WERI-Rb-1 (cell line): ENCODE measurements at regions not wholly inside any gene's neighbourhood (a gene's known extent, or its start where the extent isn't known, plus 50 kb on each side); places are given as distances from the start of the nearest gene placed in this dataset.

Source experiments
- DNase-seq: peaks from one replicate; pipeline ENCODE4 v3.0.0-alpha.2; 2020
- H3K27ac ChIP-seq: fragments of 250-450 bp; sonication (Bioruptor Pico); 2 replicates; pipeline ENCODE4 v1.5.1; 2020; ENCODE audit warnings: mild to moderate bottlenecking, moderate library complexity
- H3K27me3 ChIP-seq: fragments of 250-450 bp; sonication (Bioruptor Pico); 2 replicates; pipeline ENCODE4 v1.5.1; 2021; ENCODE audit warnings: mild to moderate bottlenecking, low read depth, moderate library complexity; ENCODE audit not compliant: insufficient read depth, severe bottlenecking
- H3K36me3 ChIP-seq: fragments of 250-450 bp; sonication (Bioruptor Pico); 2 replicates; pipeline ENCODE4 v1.5.1; 2020; ENCODE audit warnings: mild to moderate bottlenecking, moderate library complexity
- H3K4me3 ChIP-seq: 2 replicates; pipeline ENCODE4 v1.5.1; 2011; ENCODE audit warnings: low read depth, mild to moderate bottlenecking, control low read depth, low read length
- H3K9me3 ChIP-seq: fragments of 250-450 bp; sonication (Bioruptor Pico); 2 replicates; pipeline ENCODE4 v1.5.1; 2021; ENCODE audit warnings: mild to moderate bottlenecking, moderate library complexity; ENCODE audit not compliant: severe bottlenecking
- TF ChIP-seq, protein P1 (sequence below): IDR thresholded peaks from 2 replicates; pipeline ENCODE4 v1.5.1; 2011; ENCODE audit warnings: low read depth, mild to moderate bottlenecking, control low read depth, inconsistent platforms, low read length

DNA sequence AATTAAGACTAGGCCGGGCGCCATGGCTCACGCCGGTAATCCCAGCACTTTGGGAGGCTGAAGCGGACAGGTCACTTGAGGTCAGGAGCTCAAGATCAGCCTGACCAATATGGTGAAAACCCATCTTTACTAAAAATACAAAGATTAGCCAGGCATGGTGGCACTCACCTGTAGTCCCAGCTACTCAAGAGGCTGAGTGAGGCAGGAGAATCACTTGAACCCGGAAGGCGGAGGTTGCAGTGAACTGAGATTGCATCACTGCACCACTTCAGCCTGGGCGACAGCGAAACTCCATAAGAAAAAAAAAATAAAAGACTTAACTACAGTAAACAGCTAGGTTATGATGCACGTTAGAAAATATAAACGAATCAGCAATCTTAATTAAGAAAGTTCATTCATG lies 216.0 kb upstream of the TEX13C start:
- peaks cover 14% of the 10 kb centered on the region for H3K27me3 ChIP-seq
- TF ChIP-seq, protein P1, sequence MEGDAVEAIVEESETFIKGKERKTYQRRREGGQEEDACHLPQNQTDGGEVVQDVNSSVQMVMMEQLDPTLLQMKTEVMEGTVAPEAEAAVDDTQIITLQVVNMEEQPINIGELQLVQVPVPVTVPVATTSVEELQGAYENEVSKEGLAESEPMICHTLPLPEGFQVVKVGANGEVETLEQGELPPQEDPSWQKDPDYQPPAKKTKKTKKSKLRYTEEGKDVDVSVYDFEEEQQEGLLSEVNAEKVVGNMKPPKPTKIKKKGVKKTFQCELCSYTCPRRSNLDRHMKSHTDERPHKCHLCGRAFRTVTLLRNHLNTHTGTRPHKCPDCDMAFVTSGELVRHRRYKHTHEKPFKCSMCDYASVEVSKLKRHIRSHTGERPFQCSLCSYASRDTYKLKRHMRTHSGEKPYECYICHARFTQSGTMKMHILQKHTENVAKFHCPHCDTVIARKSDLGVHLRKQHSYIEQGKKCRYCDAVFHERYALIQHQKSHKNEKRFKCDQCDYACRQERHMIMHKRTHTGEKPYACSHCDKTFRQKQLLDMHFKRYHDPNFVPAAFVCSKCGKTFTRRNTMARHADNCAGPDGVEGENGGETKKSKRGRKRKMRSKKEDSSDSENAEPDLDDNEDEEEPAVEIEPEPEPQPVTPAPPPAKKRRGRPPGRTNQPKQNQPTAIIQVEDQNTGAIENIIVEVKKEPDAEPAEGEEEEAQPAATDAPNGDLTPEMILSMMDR: no peak
- H3K9me3 ChIP-seq: no peaks in the 10 kb centered on the region
- no peak overlapping the region for H3K27ac ChIP-seq
- H3K36me3 ChIP-seq: no peaks in the 10 kb centered on the region
- no peak overlapping the region for H3K4me3 ChIP-seq
- no peak for DNase-seq

DNA sequence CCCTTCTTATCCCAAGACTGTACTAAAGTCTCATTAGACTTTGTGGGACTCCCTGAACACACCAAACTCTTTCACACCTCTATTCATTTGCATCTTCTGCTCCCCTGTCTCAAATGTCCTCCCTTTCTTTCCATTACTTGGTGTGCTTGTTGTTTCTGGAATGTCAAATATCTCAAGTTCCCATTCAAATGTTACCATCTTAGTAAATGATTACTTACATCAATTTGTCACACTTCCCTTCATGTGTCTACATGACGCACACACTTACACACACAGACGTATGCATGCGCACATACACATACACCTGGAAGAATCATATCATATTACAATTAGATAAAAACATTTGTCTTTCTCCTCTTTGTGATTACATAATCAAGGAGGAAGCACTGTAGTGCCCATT lies 210.8 kb upstream of the TEX13C start:
- Histone ChIP-seq H3K4me3 (no peak overlapping the region), H3K27me3 (peaks cover 26% of the 10 kb centered on the region), H3K36me3 (no peaks in the 10 kb centered on the region), H3K27ac (no peak overlapping the region), H3K9me3 (no peaks in the 10 kb centered on the region)
- TF ChIP-seq, protein P1: no peak
- no peak for DNase-seq

DNA sequence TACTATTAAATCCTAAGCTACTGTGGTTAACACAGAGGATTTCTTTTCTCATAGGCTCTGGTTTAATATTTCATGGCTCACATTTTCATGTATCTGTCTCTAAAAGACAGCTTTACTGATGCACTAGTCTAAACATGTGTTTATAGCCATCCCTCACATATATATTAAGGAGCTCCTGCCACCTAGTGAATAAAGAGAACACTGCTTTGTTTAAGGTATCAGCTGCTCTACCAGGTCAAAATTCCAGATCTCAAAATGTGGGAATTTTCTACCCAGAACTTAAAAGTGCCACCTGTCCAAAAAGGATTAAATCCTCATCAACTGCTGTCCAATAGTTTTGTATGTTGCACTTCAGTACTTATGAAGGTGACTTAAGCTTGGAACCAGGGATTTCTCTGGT lies 188.5 kb upstream of the TEX13C start:
- H3K36me3 ChIP-seq: no peaks in the 10 kb centered on the region
- H3K27ac ChIP-seq: no peak overlapping the region
- H3K4me3 ChIP-seq: no peak overlapping the region
- peaks cover 12% of the 10 kb centered on the region for H3K27me3 ChIP-seq
- no peaks in the 10 kb centered on the region for H3K9me3 ChIP-seq
- no peak for DNase-seq
- TF ChIP-seq, protein P1: no peak

DNA sequence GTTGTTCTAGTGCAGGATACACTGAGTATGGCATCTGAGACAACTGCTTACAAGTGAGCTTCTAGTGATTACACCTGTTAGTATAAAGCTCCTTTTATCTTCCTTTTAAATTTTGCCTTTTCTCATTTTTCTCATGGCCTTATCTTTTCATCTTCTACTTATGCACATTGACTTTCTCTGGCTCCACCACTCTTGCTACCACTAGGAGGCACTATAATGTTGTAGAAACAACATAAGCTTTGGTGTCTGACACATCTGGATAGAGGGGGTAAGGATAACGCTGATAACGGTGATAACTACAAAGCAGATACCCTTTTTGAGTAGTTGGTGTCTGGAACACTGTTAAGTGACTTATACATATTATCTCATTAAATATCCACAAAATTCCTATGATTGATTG lies 187.4 kb upstream of the TEX13C start:
- no peak for DNase-seq
- H3K27me3 ChIP-seq: peaks cover 12% of the 10 kb centered on the region

DNA sequence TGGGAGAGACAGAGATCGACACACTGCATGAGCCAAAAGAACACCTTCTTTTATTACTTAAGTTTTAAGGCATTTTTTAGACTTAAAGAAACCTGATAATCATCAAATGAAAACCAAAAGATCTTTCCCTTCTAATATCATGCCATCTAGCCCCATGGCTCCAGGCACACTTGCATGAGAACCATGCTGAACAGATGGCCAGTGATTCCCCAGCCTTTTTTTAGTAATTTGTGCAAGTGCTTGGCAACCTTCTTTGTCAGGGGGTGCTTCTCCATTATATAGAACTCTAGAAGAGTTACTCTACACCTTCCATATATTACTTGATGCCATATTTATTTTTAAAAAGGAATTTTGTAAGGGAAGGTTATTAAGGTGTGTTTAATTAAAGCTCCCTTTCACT lies 182.2 kb upstream of the TEX13C start:
- H3K27ac ChIP-seq: no peak overlapping the region

More for the DNA sequence above, 187.4 kb upstream of the TEX13C start:
- no peaks in the 10 kb centered on the region for H3K9me3 ChIP-seq
- TF ChIP-seq, protein P1: 0 out of 2 replicates have a peak, but pooled peaks have one; percentile 8
- no peaks in the 10 kb centered on the region for H3K36me3 ChIP-seq
- no peak overlapping the region for H3K27ac ChIP-seq
- H3K4me3 ChIP-seq: no peak overlapping the region

DNA sequence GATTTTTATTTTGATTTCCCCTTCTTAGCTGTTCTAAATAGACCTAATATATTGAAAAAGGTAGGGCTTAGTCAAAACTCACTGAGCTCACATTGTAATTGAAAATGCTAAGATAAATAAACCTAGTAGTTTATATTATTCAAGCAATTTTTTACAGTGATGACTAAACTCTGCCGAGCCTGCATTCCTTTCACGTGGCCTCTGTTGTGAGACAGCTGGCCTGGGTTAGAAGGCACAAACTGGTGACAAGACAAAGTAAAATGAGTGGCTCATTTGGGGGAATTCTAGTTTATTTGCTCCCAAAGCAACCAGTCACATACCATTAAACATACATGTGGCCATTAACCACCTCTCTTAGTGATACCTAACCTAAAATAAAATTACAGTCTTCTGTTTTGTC lies 169.4 kb upstream of the TEX13C start:
- TF ChIP-seq, protein P1: no peak
- peaks cover 26% of the 10 kb centered on the region for H3K27me3 ChIP-seq
- H3K4me3 ChIP-seq: no peak overlapping the region
- no peak for DNase-seq
- H3K27ac ChIP-seq: no peak overlapping the region
- H3K9me3 ChIP-seq: no peaks in the 10 kb centered on the region
- H3K36me3 ChIP-seq: no peaks in the 10 kb centered on the region

More for the DNA sequence above, 182.2 kb upstream of the TEX13C start:
- Histone ChIP-seq H3K27me3 (peaks cover 8% of the 10 kb centered on the region), H3K9me3 (no peaks in the 10 kb centered on the region), H3K4me3 (no peak overlapping the region), H3K36me3 (no peaks in the 10 kb centered on the region)
- no peak for DNase-seq
- TF ChIP-seq, protein P1: no peak
